ENCODE measurements at regions not wholly inside any gene's neighbourhood (a gene's known extent, or its start where the extent isn't known, plus 50 kb on each side); places are given as distances from the start of the nearest gene placed in this dataset.
A peak's percentile ranks its signal among the peaks of the same experiment; 100 is the strongest.

DNA sequence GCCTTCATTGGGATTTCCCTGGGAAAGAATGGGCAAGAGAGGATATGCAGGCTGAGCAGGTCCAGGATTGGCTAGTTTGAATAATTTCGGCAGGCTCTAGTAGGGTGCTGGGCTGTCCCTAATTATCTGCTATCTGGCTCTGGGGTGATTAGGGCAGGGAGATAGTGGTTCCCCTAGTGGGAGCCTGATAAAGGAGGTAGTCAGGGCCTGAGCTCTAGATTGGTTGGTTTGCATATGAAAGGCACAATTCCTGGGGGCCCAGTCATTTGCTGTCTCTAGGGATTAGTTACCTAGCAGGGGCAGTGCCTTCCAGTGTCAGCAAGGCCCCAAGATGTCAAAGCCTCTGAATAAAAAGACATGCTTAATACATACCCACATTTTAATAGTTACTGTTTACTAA lies 690.1 kb upstream of the KLHL29 start:
- ChIA-PET CTCF (interaction anchor here (0.6 kb wide), 1 partner anchor 42 kb away, joined by 3 read pairs; no protein-coding TSS in a partner anchor), POLR2A (interaction anchor here (0.5 kb wide), 1 partner anchor 85 kb away, joined by 3 read pairs; no protein-coding TSS in a partner anchor)
- Mint-ChIP-seq H3K27me3 (ENCODE audit: low read depth) (peaks cover 36% of the 10 kb centered on the region), H3K4me3 (no peak overlapping the region), H3K27ac (no peak overlapping the region), H3K4me1 (peaks cover 20% of the 10 kb centered on the region), H3K36me3 (no peaks in the 10 kb centered on the region), H3K9me3 (no peaks in the 10 kb centered on the region)
- peak; percentile 50 for DNase-seq (ENCODE audit: low spot score)
- TF ChIP-seq SP1 (CRISPR knock-in tag; conservative IDR thresholded peaks at IDR 0.05) (0 out of 2 replicates have a peak, but pooled peaks have one; percentile 14), MYBL2 (CRISPR knock-in tag; IDR thresholded peaks at IDR 0.05) (peak; percentile 72; the same call in 1 of the 2 replicates), TEAD1 (CRISPR knock-in tag; IDR thresholded peaks at IDR 0.05) (peak; percentile 24; the same call in 1 of the 2 replicates), NFYB (CRISPR knock-in tag; conservative IDR thresholded peaks at IDR 0.05; ENCODE audit: low read depth) (no peak)
- TF ChIP-seq, protein P1, sequence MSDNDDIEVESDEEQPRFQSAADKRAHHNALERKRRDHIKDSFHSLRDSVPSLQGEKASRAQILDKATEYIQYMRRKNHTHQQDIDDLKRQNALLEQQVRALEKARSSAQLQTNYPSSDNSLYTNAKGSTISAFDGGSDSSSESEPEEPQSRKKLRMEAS (CRISPR knock-in tag; IDR thresholded peaks at IDR 0.05): no peak
- ATAC-seq: peak; percentile 98

DNA sequence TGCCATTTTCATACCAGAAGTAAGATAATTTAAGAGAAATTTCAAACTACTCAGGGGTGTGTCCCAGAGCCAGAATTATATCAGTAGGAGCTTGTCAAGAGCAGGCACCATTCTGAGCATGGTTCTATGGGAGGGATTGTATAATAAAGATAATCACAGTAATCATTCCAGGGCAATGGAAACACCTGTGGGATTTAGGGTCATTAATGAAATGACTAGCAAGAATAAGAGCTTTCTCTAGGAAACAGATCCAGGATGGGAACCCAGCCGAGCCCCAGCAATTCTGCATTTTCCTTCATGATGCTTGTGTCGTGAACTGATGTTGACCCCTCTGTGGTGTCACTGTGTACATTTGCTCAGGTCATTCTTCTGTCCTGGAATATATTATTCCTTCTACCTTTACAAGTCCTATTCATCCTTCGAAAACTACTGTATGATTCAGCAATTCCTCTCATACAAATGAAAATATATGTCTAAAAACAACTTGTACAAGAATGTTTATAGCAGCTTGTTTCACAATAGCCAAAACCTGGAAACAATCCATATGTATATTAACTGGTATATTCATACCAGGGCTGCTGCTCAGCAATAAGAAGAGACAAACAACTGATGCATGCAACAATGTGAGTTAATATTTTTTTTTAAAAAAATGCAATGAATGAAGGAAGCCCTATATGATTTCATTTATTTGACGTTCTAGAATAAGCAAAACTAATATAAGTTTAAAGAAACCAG lies 687.8 kb upstream of the KLHL29 start:
- Mint-ChIP-seq H3K27me3 (ENCODE audit: low read depth) (peaks cover 36% of the 10 kb centered on the region), H3K27ac (no peak overlapping the region), H3K4me3 (no peak overlapping the region), H3K36me3 (no peaks in the 10 kb centered on the region), H3K4me1 (peaks cover 20% of the 10 kb centered on the region), H3K9me3 (no peaks in the 10 kb centered on the region)
- TF ChIP-seq, protein P2, sequence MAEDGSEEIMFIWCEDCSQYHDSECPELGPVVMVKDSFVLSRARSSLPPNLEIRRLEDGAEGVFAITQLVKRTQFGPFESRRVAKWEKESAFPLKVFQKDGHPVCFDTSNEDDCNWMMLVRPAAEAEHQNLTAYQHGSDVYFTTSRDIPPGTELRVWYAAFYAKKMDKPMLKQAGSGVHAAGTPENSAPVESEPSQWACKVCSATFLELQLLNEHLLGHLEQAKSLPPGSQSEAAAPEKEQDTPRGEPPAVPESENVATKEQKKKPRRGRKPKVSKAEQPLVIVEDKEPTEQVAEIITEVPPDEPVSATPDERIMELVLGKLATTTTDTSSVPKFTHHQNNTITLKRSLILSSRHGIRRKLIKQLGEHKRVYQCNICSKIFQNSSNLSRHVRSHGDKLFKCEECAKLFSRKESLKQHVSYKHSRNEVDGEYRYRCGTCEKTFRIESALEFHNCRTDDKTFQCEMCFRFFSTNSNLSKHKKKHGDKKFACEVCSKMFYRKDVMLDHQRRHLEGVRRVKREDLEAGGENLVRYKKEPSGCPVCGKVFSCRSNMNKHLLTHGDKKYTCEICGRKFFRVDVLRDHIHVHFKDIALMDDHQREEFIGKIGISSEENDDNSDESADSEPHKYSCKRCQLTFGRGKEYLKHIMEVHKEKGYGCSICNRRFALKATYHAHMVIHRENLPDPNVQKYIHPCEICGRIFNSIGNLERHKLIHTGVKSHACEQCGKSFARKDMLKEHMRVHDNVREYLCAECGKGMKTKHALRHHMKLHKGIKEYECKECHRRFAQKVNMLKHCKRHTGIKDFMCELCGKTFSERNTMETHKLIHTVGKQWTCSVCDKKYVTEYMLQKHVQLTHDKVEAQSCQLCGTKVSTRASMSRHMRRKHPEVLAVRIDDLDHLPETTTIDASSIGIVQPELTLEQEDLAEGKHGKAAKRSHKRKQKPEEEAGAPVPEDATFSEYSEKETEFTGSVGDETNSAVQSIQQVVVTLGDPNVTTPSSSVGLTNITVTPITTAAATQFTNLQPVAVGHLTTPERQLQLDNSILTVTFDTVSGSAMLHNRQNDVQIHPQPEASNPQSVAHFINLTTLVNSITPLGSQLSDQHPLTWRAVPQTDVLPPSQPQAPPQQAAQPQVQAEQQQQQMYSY (CRISPR knock-in tag; IDR thresholded peaks at IDR 0.05): no peak
- TF ChIP-seq NFATC4 (CRISPR knock-in tag; IDR thresholded peaks at IDR 0.05): no peak
- TF ChIP-seq, protein P3, sequence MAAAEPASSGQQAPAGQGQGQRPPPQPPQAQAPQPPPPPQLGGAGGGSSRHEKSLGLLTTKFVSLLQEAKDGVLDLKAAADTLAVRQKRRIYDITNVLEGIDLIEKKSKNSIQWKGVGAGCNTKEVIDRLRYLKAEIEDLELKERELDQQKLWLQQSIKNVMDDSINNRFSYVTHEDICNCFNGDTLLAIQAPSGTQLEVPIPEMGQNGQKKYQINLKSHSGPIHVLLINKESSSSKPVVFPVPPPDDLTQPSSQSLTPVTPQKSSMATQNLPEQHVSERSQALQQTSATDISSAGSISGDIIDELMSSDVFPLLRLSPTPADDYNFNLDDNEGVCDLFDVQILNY (CRISPR knock-in tag; IDR thresholded peaks at IDR 0.05): no peak
- no peak for TF ChIP-seq SMAD3 (CRISPR knock-in tag; IDR thresholded peaks at IDR 0.05; ENCODE audit: borderline replicate concordance)
- TF ChIP-seq TCF7 (CRISPR knock-in tag; IDR thresholded peaks at IDR 0.05; ENCODE audit: low read depth): no peak
- TF ChIP-seq OVOL2 (CRISPR knock-in tag; IDR thresholded peaks at IDR 0.05; ENCODE audit: borderline replicate concordance): no peak
- TF ChIP-seq, protein P4, sequence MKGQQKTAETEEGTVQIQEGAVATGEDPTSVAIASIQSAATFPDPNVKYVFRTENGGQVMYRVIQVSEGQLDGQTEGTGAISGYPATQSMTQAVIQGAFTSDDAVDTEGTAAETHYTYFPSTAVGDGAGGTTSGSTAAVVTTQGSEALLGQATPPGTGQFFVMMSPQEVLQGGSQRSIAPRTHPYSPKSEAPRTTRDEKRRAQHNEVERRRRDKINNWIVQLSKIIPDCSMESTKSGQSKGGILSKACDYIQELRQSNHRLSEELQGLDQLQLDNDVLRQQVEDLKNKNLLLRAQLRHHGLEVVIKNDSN (CRISPR knock-in tag; IDR thresholded peaks at IDR 0.05): no peak
- no peak for TF ChIP-seq FOXJ3 (CRISPR knock-in tag; IDR thresholded peaks at IDR 0.05; ENCODE audit: borderline replicate concordance)
- TF ChIP-seq SMAD4 (CRISPR knock-in tag; IDR thresholded peaks at IDR 0.05): no peak
- TF ChIP-seq JAZF1 (CRISPR knock-in tag; IDR thresholded peaks at IDR 0.05): no peak
- no peak for TF ChIP-seq TEAD4 (CRISPR knock-in tag; IDR thresholded peaks at IDR 0.05)
- TF ChIP-seq, protein P5, sequence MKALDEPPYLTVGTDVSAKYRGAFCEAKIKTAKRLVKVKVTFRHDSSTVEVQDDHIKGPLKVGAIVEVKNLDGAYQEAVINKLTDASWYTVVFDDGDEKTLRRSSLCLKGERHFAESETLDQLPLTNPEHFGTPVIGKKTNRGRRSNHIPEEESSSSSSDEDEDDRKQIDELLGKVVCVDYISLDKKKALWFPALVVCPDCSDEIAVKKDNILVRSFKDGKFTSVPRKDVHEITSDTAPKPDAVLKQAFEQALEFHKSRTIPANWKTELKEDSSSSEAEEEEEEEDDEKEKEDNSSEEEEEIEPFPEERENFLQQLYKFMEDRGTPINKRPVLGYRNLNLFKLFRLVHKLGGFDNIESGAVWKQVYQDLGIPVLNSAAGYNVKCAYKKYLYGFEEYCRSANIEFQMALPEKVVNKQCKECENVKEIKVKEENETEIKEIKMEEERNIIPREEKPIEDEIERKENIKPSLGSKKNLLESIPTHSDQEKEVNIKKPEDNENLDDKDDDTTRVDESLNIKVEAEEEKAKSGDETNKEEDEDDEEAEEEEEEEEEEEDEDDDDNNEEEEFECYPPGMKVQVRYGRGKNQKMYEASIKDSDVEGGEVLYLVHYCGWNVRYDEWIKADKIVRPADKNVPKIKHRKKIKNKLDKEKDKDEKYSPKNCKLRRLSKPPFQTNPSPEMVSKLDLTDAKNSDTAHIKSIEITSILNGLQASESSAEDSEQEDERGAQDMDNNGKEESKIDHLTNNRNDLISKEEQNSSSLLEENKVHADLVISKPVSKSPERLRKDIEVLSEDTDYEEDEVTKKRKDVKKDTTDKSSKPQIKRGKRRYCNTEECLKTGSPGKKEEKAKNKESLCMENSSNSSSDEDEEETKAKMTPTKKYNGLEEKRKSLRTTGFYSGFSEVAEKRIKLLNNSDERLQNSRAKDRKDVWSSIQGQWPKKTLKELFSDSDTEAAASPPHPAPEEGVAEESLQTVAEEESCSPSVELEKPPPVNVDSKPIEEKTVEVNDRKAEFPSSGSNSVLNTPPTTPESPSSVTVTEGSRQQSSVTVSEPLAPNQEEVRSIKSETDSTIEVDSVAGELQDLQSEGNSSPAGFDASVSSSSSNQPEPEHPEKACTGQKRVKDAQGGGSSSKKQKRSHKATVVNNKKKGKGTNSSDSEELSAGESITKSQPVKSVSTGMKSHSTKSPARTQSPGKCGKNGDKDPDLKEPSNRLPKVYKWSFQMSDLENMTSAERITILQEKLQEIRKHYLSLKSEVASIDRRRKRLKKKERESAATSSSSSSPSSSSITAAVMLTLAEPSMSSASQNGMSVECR (CRISPR knock-in tag; IDR thresholded peaks at IDR 0.05; ENCODE audit: borderline replicate concordance): no peak
- TF ChIP-seq SP1 (CRISPR knock-in tag; conservative IDR thresholded peaks at IDR 0.05): no peak
- no peak for TF ChIP-seq GABPB1 (CRISPR knock-in tag; IDR thresholded peaks at IDR 0.05)
- no peak for TF ChIP-seq NR3C1 (CRISPR knock-in tag; conservative IDR thresholded peaks at IDR 0.05; ENCODE audit: low read depth)
- ChIA-PET CTCF (no interaction called here), POLR2A (no interaction called here)
- no peak for ATAC-seq
- no peak for DNase-seq (ENCODE audit: low spot score)

Measured in WTC11 (cell line).